ENCODE measurements at regions not wholly inside any gene's neighbourhood (a gene's known extent, or its start where the extent isn't known, plus 50 kb on each side); places are given as distances from the start of the nearest gene placed in this dataset.

- intact Hi-C loops (cut with micrococcal nuclease) = no loop called here
- Histone ChIP-seq H3K36me3 (ENCODE audit: insufficient read depth, low read length) (no peaks in the 10 kb centered on the region), H3K27ac (ENCODE audit: low read depth, low read length) (no peak overlapping the region), H3K27me3 (ENCODE audit: insufficient read depth, low read length) (no peaks in the 10 kb centered on the region), H3K4me3 (ENCODE audit: low read length in 2 of 2) (no peak overlapping the region), H3K4me1 (ENCODE audit: insufficient read depth, low read length) (no peaks in the 10 kb centered on the region), H3K9me3 (ENCODE audit: control insufficient read depth in 1 of 2, low read length in 2 of 2) (no peaks in the 10 kb centered on the region)
- H3K36me3 Mint-ChIP-seq = no peaks in the 10 kb centered on the region
- ChIA-PET POLR2A (ENCODE audit: partially characterized antibody) (no interaction called here), CTCF (ENCODE audit: partially characterized antibody) (no interaction called here)
- no peaks in the 10 kb centered on the region for H3K27me3 Mint-ChIP-seq
- no peak for DNase-seq
- no peak overlapping the region for H3K27ac Mint-ChIP-seq
- no peak overlapping the region for H3K4me3 Mint-ChIP-seq
- no peaks in the 10 kb centered on the region for H3K4me1 Mint-ChIP-seq
- H3K9me3 Mint-ChIP-seq = peaks cover 0 to 2% (median 0%) of the 10 kb centered on the region in 8 donors
These were observed 447.4 kb upstream of the PKDCC start for GRCh38 chr2:41600460-41600859.

- CTCF ChIA-PET (ENCODE audit: partially characterized antibody) = no interaction called here
- Histone ChIP-seq H3K36me3 (ENCODE audit: insufficient read depth, low read length) (no peaks in the 10 kb centered on the region), H3K4me1 (ENCODE audit: insufficient read depth, low read length) (no peaks in the 10 kb centered on the region), H3K4me3 (ENCODE audit: low read length in 2 of 2) (no peak overlapping the region), H3K27ac (ENCODE audit: low read depth, low read length) (no peak overlapping the region), H3K9me3 (ENCODE audit: control insufficient read depth in 1 of 2, low read length in 2 of 2) (no peaks in the 10 kb centered on the region), H3K27me3 (ENCODE audit: insufficient read depth, low read length) (no peaks in the 10 kb centered on the region)
- no peaks in the 10 kb centered on the region for H3K36me3 Mint-ChIP-seq
- no peak overlapping the region for H3K4me3 Mint-ChIP-seq
- no peak for DNase-seq
- no peak overlapping the region for H3K27ac Mint-ChIP-seq
- POLR2A ChIA-PET (ENCODE audit: partially characterized antibody) = no interaction called here
- intact Hi-C loops (cut with micrococcal nuclease) = no loop called here
- no peaks in the 10 kb centered on the region for H3K4me1 Mint-ChIP-seq
- H3K27me3 Mint-ChIP-seq = peaks cover 0 to under 1% of the 10 kb centered on the region in 2 donors
- H3K9me3 Mint-ChIP-seq = peaks cover 0 to 2% (median 0%) of the 10 kb centered on the region in 8 donors
These were observed 445.5 kb upstream of the PKDCC start for GRCh38 chr2:41602341-41602740.

- Mint-ChIP-seq H3K4me3 (no peak overlapping the region), H3K36me3 (no peaks in the 10 kb centered on the region), H3K27me3 (peaks cover 0 to 3% of the 10 kb centered on the region in 2 donors), H3K9me3 (no peaks in the 10 kb centered on the region), H3K4me1 (no peaks in the 10 kb centered on the region), H3K27ac (no peak overlapping the region)
- H3K4me1 ChIP-seq (ENCODE audit: insufficient read depth, low read length) = no peaks in the 10 kb centered on the region
- H3K36me3 ChIP-seq (ENCODE audit: insufficient read depth, low read length) = no peaks in the 10 kb centered on the region
- no peak overlapping the region for H3K4me3 ChIP-seq (ENCODE audit: low read length in 2 of 2)
- no peaks in the 10 kb centered on the region for H3K9me3 ChIP-seq (ENCODE audit: control insufficient read depth in 1 of 2, low read length in 2 of 2)
- ChIA-PET POLR2A (ENCODE audit: partially characterized antibody) (no interaction called here), CTCF (ENCODE audit: partially characterized antibody) (no interaction called here)
- no peak overlapping the region for H3K27ac ChIP-seq (ENCODE audit: low read depth, low read length)
- intact Hi-C loops (cut with micrococcal nuclease) = no loop called here
- no peak for DNase-seq
- H3K27me3 ChIP-seq (ENCODE audit: insufficient read depth, low read length) = no peaks in the 10 kb centered on the region
These were observed 442.5 kb upstream of the PKDCC start for GRCh38 chr2:41605311-41605710.

- POLR2A ChIA-PET (ENCODE audit: partially characterized antibody) = no interaction called here
- no peak overlapping the region for H3K27ac Mint-ChIP-seq
- Histone ChIP-seq H3K4me3 (ENCODE audit: low read length in 2 of 2) (no peak overlapping the region), H3K27ac (ENCODE audit: low read depth, low read length) (no peak overlapping the region), H3K9me3 (ENCODE audit: control insufficient read depth in 1 of 2, low read length in 2 of 2) (no peaks in the 10 kb centered on the region), H3K36me3 (ENCODE audit: insufficient read depth, low read length) (no peaks in the 10 kb centered on the region), H3K4me1 (ENCODE audit: insufficient read depth, low read length) (no peaks in the 10 kb centered on the region), H3K27me3 (ENCODE audit: insufficient read depth, low read length) (no peaks in the 10 kb centered on the region)
- H3K27me3 Mint-ChIP-seq = peaks cover 0 to 3% of the 10 kb centered on the region in 2 donors
- H3K9me3 Mint-ChIP-seq = no peaks in the 10 kb centered on the region
- no peak for DNase-seq
- intact Hi-C loops (cut with micrococcal nuclease) = no loop called here
- CTCF ChIA-PET (ENCODE audit: partially characterized antibody) = no interaction called here
- no peaks in the 10 kb centered on the region for H3K4me1 Mint-ChIP-seq
- no peaks in the 10 kb centered on the region for H3K36me3 Mint-ChIP-seq
- no peak overlapping the region for H3K4me3 Mint-ChIP-seq
These were observed 441.9 kb upstream of the PKDCC start for GRCh38 chr2:41605914-41606313.

- Histone ChIP-seq H3K9me3 (ENCODE audit: control insufficient read depth in 1 of 2, low read length in 2 of 2) (no peaks in the 10 kb centered on the region), H3K4me1 (ENCODE audit: insufficient read depth, low read length) (no peaks in the 10 kb centered on the region), H3K27me3 (ENCODE audit: insufficient read depth, low read length) (no peaks in the 10 kb centered on the region), H3K36me3 (ENCODE audit: insufficient read depth, low read length) (no peaks in the 10 kb centered on the region), H3K27ac (ENCODE audit: low read depth, low read length) (no peak overlapping the region), H3K4me3 (ENCODE audit: low read length in 2 of 2) (no peak overlapping the region)
- Mint-ChIP-seq H3K9me3 (no peaks in the 10 kb centered on the region), H3K4me3 (no peak overlapping the region), H3K27ac (no peak overlapping the region), H3K27me3 (peaks cover 0 to 5% of the 10 kb centered on the region in 2 donors), H3K4me1 (no peaks in the 10 kb centered on the region), H3K36me3 (no peaks in the 10 kb centered on the region)
- intact Hi-C loops (cut with micrococcal nuclease) = no loop called here
- no peak for DNase-seq
- CTCF ChIA-PET (ENCODE audit: partially characterized antibody) = no interaction called here
- POLR2A ChIA-PET (ENCODE audit: partially characterized antibody) = no interaction called here
These were observed 437.2 kb upstream of the PKDCC start for GRCh38 chr2:41610501-41611190.

GRCh38 chr2:41618754-41619153, 429.1 kb upstream of the PKDCC start:
- Mint-ChIP-seq H3K9me3 (no peaks in the 10 kb centered on the region), H3K4me1 (no peaks in the 10 kb centered on the region), H3K27ac (no peak overlapping the region), H3K4me3 (no peak overlapping the region), H3K27me3 (peaks cover 0 to 3% of the 10 kb centered on the region in 2 donors), H3K36me3 (no peaks in the 10 kb centered on the region)
- no peaks in the 10 kb centered on the region for H3K4me1 ChIP-seq (ENCODE audit: insufficient read depth, low read length)
- no peaks in the 10 kb centered on the region for H3K36me3 ChIP-seq (ENCODE audit: insufficient read depth, low read length)
- no peak for DNase-seq
- no peak overlapping the region for H3K27ac ChIP-seq (ENCODE audit: low read depth, low read length)
- no peaks in the 10 kb centered on the region for H3K9me3 ChIP-seq (ENCODE audit: control insufficient read depth in 1 of 2, low read length in 2 of 2)
- intact Hi-C loops (cut with micrococcal nuclease) = no loop called here
- H3K27me3 ChIP-seq (ENCODE audit: insufficient read depth, low read length) = no peaks in the 10 kb centered on the region
- POLR2A ChIA-PET (ENCODE audit: partially characterized antibody) = no interaction called here
- CTCF ChIA-PET (ENCODE audit: partially characterized antibody) = no interaction called here
- H3K4me3 ChIP-seq (ENCODE audit: low read length in 2 of 2) = no peak overlapping the region

GRCh38 chr2:41621095-41621494, 426.7 kb upstream of the PKDCC start:
- intact Hi-C loops (cut with micrococcal nuclease) = no loop called here
- no peaks in the 10 kb centered on the region for H3K9me3 Mint-ChIP-seq
- Histone ChIP-seq H3K4me1 (ENCODE audit: insufficient read depth, low read length) (no peaks in the 10 kb centered on the region), H3K4me3 (ENCODE audit: low read length in 2 of 2) (no peak overlapping the region), H3K36me3 (ENCODE audit: insufficient read depth, low read length) (no peaks in the 10 kb centered on the region), H3K27ac (ENCODE audit: low read depth, low read length) (no peak overlapping the region), H3K27me3 (ENCODE audit: insufficient read depth, low read length) (no peaks in the 10 kb centered on the region), H3K9me3 (ENCODE audit: control insufficient read depth in 1 of 2, low read length in 2 of 2) (no peaks in the 10 kb centered on the region)
- no peaks in the 10 kb centered on the region for H3K4me1 Mint-ChIP-seq
- no peak overlapping the region for H3K4me3 Mint-ChIP-seq
- H3K27me3 Mint-ChIP-seq = peaks cover 3 to 7% of the 10 kb centered on the region in 2 donors
- CTCF ChIA-PET (ENCODE audit: partially characterized antibody) = no interaction called here
- no peaks in the 10 kb centered on the region for H3K36me3 Mint-ChIP-seq
- H3K27ac Mint-ChIP-seq = no peak overlapping the region
- POLR2A ChIA-PET (ENCODE audit: partially characterized antibody) = no interaction called here
- DNase-seq = no peak

DNA sequence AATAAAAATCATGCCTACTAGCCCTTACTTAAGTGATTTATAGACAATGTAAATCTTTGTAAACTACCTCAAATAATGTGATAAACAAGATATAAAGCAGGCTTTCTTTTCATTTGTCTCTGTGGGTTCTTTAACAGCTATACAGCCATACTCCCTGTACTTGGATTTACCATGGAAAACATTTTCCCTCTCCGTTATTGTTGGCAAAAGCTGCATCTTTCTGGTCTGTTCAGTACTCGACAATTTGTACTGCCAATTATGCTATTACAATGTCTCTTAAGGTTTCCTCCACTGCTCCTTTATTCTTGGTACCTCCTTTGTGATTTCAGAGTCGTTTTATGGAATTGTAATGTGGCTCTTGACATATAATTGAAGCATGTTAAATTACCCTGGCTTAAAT, 426.3 kb upstream of the PKDCC start:
- intact Hi-C loops (cut with micrococcal nuclease) = no loop called here
- Histone ChIP-seq H3K9me3 (ENCODE audit: control insufficient read depth in 1 of 2, low read length in 2 of 2) (no peaks in the 10 kb centered on the region), H3K4me1 (ENCODE audit: insufficient read depth, low read length) (no peaks in the 10 kb centered on the region), H3K4me3 (ENCODE audit: low read length in 2 of 2) (no peak overlapping the region), H3K36me3 (ENCODE audit: insufficient read depth, low read length) (no peaks in the 10 kb centered on the region), H3K27me3 (ENCODE audit: insufficient read depth, low read length) (no peaks in the 10 kb centered on the region), H3K27ac (ENCODE audit: low read depth, low read length) (no peak overlapping the region)
- Mint-ChIP-seq H3K4me3 (no peak overlapping the region), H3K4me1 (no peaks in the 10 kb centered on the region), H3K36me3 (no peaks in the 10 kb centered on the region), H3K27me3 (peaks cover 3 to 7% of the 10 kb centered on the region in 2 donors), H3K9me3 (no peaks in the 10 kb centered on the region), H3K27ac (no peak overlapping the region)
- POLR2A ChIA-PET (ENCODE audit: partially characterized antibody) = no interaction called here
- CTCF ChIA-PET (ENCODE audit: partially characterized antibody) = no interaction called here
- DNase-seq = no peak

Measured in CD4-positive, alpha-beta memory T cell (primary cell).